LNCAP (cell line): ENCODE measurements at regions not wholly inside any gene's neighbourhood (a gene's known extent, or its start where the extent isn't known, plus 50 kb on each side); places are given as distances from the start of the nearest gene placed in this dataset.

Experiments
- CTCF ChIP-seq: fragments of 450-650 bp; IDR thresholded peaks from 2 replicates; pipeline ENCODE4 v1.5.1; 2017; ENCODE audit warnings: mild to moderate bottlenecking

- no peak for TF ChIP-seq CTCF
These were observed 480.7 kb upstream of the DPPA4 start for GRCh38 chr3:109818081-109818480.

GRCh38 chr3:109819734-109820133, 482.4 kb upstream of the DPPA4 start:
- TF ChIP-seq CTCF: no peak

GRCh38 chr3:109825971-109826810, 488.8 kb upstream of the DPPA4 start:
- TF ChIP-seq CTCF: no peak

GRCh38 chr3:109831403-109831802, 494.1 kb upstream of the DPPA4 start:
- TF ChIP-seq CTCF: no peak

- no peak for TF ChIP-seq CTCF
These were observed 498.6 kb upstream of the DPPA4 start for GRCh38 chr3:109835958-109836357.

GRCh38 chr3:109851854-109852253, 514.5 kb upstream of the DPPA4 start:
- TF ChIP-seq CTCF: no peak

- TF ChIP-seq CTCF: no peak
These were observed 514.9 kb upstream of the DPPA4 start for GRCh38 chr3:109852283-109852682.
